Spleen (tissue), 7 donors: ENCODE measurements at regions not wholly inside any gene's neighbourhood (a gene's known extent, or its start where the extent isn't known, plus 50 kb on each side); places are given as distances from the start of the nearest gene placed in this dataset.

Experiments used
- CTCF ChIP-seq, 11 experiments: fragments of 200-600 bp in 7 of 11; fragments of 450-650 bp in 4 of 11; sonication (generic) in 4 of 11; IDR thresholded peaks in 8 of 11; conservative IDR thresholded peaks in 3 of 11; 1 replicate in 7 of 11; 2 replicates in 4 of 11; pipeline versions ENCODE4 v1.4.0 to v1.8.0; 2016 to 2021; ENCODE audit warnings: antibody characterized with exemption in 11 of 11, inconsistent platforms in 4 of 11, mild to moderate bottlenecking in 1 of 11
- POLR2A ChIP-seq, 3 donors: fragments of 450-650 bp; IDR thresholded peaks; one replicate each; pipeline ENCODE4 v1.5.1; 2017; ENCODE audit warnings: antibody characterized with exemption in 3 of 3, mild to moderate bottlenecking in 1 of 3
- donor health status: DM: no; HTN: no; CAD: no; lungs with moderate emphysema.
- donor health status: DM: no; HTN: no; CAD: no.
- donor health status: DM: no; HTN: no; CAD: no.

DNA sequence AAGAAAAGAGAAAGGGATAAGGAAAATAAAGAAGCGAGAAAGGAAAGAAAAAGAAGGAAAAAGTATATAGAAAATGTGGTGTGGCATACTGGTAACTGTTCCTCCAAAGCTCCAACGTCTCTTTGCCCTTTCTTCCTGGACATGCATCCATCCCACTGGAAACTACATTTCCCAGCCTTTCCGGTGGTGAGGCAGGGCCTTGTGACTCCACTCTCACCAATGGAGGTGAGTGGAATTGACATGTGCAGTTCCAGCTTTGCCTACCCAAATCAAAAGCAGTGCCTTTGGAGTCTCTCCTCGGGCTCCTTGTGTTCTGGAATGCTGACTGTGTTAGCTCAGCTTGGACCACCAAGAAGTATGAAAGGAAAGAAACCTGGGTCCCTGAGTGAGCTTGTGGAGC is 161.2 kb downstream of the KCNA5 start:
- no peak for TF ChIP-seq CTCF (IDR thresholded peaks at IDR 0.05 in 8 of 11, conservative IDR thresholded peaks at IDR 0.05 in 3 of 11)
- no peak for TF ChIP-seq POLR2A (IDR thresholded peaks at IDR 0.05)
